ENCODE measurements at regions not wholly inside any gene's neighbourhood (a gene's known extent, or its start where the extent isn't known, plus 50 kb on each side); places are given as distances from the start of the nearest gene placed in this dataset.

- TF ChIP-seq POLR2A (IDR thresholded peaks at IDR 0.05), result peak; percentile 50 to 55
- TF ChIP-seq CTCF (IDR thresholded peaks at IDR 0.05), result peak in 1 of 4 experiments; percentile 38
- peak; percentile 70 for TF ChIP-seq POLR2AphosphoS5 (IDR thresholded peaks at IDR 0.05)
- no peak for TF ChIP-seq EP300 (IDR thresholded peaks at IDR 0.05)
These were observed 88.0 kb upstream of the RPRML start for GRCh38 chr17:47066841-47067682.
